SK-N-SH (cell line): ENCODE measurements at regions not wholly inside any gene's neighbourhood (a gene's known extent, or its start where the extent isn't known, plus 50 kb on each side); places are given as distances from the start of the nearest gene placed in this dataset.

Experiments
- CTCF ChIP-seq: fragments of 200-600 bp; sonication (generic); IDR thresholded peaks from 2 replicates; pipeline ENCODE4 v1.6.1; 2017; ENCODE audit warnings: antibody characterized with exemption, mild to moderate bottlenecking, moderate library complexity
- ELF1 ChIP-seq: IDR thresholded peaks from 2 replicates; pipeline ENCODE4 v1.4.0; 2012
- GATA2 ChIP-seq: sonication (generic); formaldehyde crosslinking; IDR thresholded peaks from 2 replicates; pipeline ENCODE4 v1.5.0; 2020; ENCODE audit warnings: mild to moderate bottlenecking, missing genetic modification reagents
- IRF3 ChIP-seq: fragments of 150-350 bp; IDR thresholded peaks from 2 replicates; pipeline ENCODE4 v1.6.1; 2016; ENCODE audit warnings: mild to moderate bottlenecking, low read depth, low read length
- JUND ChIP-seq: IDR thresholded peaks from 2 replicates; pipeline ENCODE4 v1.4.0; 2012
- MAX ChIP-seq: IDR thresholded peaks from 2 replicates; pipeline ENCODE4 v1.4.0; 2012; ENCODE audit warnings: low read depth
- YY1 ChIP-seq: IDR thresholded peaks from 2 replicates; pipeline ENCODE4 v1.4.0; 2012; ENCODE audit warnings: low read depth, mild to moderate bottlenecking

- TF ChIP-seq ELF1 (no peak), CTCF (no peak), IRF3 (no peak), JUND (no peak), MAX (no peak), GATA2 (CRISPR knock-in tag) (no peak), YY1 (no peak)
These were observed 122.9 kb upstream of the KCNH8 start for GRCh38 chr3:19025441-19025840.
